22Rv1 (cell line): ENCODE measurements at regions not wholly inside any gene's neighbourhood (a gene's known extent, or its start where the extent isn't known, plus 50 kb on each side); places are given as distances from the start of the nearest gene placed in this dataset.
"Not testable (repeated sequence)": the region's sequence is repeated elsewhere in the genome, so short reads cannot be mapped to it uniquely, and the experiment has no call there.

ENCODE experiments used
- CTCF ChIP-seq: fragments of 450-650 bp; IDR thresholded peaks from 2 replicates; pipeline ENCODE4 v1.5.1; 2017; ENCODE audit warnings: mild to moderate bottlenecking
- ZFX ChIP-seq: fragments of 450-650 bp; IDR thresholded peaks from 2 replicates; pipeline ENCODE4 v1.6.1; 2017; ENCODE audit warnings: antibody characterized with exemption, borderline replicate concordance

DNA sequence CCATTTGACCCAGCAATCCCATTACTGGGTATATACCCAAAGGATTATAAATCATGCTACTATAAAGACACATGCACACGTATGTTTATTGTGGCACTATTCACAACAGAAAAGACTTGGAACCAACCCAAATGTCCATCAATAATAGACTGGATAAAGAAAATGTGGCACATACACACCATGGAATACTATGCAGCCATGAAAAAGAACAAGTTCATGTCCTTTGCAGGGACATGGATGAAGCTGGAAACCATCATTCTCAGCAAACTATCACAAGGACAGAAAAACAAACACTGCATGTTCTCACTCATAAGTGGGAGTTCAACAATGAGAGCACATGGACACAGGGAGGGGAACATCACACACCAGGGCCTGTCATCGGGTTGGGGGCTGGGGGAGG, 225.9 kb upstream of the SETMAR start:
- not testable (repeated sequence) for TF ChIP-seq CTCF, ZFX
